Fibroblast of skin of left quadriceps (primary cell): ENCODE measurements at regions not wholly inside any gene's neighbourhood (a gene's known extent, or its start where the extent isn't known, plus 50 kb on each side); places are given as distances from the start of the nearest gene placed in this dataset.
"Not testable (repeated sequence)": the region's sequence is repeated elsewhere in the genome, so short reads cannot be mapped to it uniquely, and the experiment has no call there.

ENCODE experiments used
- DNase-seq, 2 experiments: peaks; one replicate each; pipeline ENCODE4 v3.0.0-alpha.2; 2013; ENCODE audit warnings: low read depth in 2 of 2

GRCh38 chr5:172528440-172528839, 74.1 kb upstream of the SH3PXD2B start:
- peak in 1 of 2 experiments; percentile 1 for DNase-seq

GRCh38 chr5:172527559-172527958, 73.2 kb upstream of the SH3PXD2B start:
- no peak for DNase-seq

GRCh38 chr5:172525996-172526360, 71.7 kb upstream of the SH3PXD2B start:
- no peak for DNase-seq

DNA sequence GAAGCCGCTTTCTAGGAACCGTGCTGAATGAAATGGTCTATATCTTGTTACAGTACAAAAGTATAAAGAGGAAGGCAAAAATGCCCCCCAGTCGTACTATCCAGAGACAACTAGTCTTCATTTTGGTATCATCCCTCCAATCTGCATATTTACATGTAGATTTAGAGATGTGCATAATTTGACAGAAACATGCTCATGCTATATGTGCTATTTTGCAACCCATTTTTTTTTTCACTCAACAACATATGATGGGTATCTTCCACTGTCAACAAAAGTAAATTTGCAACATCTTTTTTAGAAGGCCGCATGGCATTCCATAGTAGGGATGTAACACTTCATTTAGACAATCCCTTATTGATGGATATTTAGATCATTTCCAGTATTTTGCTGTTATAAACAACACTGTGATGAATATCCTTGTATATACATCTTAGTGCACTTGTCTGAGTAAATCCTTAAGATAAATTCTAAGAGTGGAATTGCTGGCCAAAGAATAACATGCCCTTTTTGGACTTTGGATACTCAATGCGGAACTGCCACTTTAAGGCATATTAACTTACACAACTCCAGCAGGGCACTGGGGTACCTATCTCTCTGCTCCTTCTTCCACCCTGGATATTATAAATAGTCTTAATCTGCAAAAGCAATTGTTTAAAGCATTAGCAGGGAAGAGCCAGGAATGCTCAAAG, 71.1 kb upstream of the SH3PXD2B start:
- no peak for DNase-seq

GRCh38 chr5:172524573-172525021, 70.3 kb upstream of the SH3PXD2B start:
- no peak for DNase-seq

- no peak for DNase-seq
Observed at GRCh38 chr5:172523146-172523745, 68.9 kb upstream of the SH3PXD2B start.

DNA sequence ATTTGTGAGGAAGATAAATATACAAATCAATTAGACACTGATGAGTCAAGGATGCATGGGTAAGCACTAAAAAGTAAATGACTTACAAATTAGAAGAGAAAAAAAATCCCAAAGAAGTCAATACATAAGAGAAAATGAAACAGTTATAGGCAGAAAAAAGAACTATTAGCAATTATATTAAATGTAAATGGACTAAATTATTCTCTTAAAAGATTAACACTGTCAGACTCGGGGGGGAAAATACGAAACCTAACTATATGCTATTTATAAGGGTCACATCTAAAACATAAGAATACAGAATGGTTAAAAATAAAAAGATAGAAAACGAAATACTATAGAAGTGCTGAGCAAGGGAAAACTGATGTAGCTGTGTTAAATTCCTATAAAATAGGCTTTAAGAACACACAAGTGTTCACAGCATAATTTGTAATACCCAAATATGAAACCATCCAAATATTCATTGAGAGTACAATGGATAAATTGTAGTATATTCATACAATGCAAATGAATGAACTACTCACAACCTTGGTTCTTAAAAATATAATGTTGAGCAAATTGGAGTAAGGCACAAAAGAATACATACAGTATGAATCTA, 67.1 kb upstream of the SH3PXD2B start:
- DNase-seq: no peak

DNA sequence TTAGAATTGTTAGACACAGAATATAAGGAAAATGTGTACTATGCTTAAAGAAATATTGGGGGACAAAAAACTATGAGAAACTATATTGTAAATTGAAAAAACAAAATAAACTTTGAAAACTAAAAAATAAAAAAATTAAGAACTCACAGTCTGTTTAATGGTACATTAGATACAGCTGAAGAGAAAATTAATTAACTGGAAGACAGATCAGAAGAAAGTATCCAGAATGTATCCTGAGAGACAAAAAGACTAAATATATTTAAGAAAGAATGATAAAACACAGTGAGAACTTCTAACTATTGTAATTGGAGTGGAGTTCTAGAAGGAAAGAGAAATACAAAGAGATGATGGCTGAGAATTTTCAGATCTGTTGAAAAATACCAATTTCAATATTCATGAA, 57.6 kb upstream of the SH3PXD2B start:
- no peak for DNase-seq

DNA sequence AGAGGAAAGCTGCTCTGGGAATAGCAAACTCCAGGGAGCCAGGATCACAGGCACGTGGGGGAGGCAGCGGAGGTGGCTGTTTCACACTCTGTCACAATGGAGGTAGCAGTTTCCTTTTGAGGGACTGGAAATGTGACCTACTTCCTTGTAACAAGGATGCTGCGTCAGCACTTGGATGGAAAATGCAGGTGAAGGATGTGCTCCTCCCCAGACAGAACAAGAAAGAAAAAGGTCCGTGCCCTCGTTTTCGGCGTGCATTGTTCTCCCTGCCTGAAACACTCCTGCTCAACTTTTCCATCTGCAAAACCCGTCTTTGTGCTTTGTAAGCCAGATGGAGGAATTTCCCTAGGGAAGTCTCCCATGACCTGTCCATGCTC, 55.1 kb upstream of the SH3PXD2B start:
- DNase-seq: no peak

DNA sequence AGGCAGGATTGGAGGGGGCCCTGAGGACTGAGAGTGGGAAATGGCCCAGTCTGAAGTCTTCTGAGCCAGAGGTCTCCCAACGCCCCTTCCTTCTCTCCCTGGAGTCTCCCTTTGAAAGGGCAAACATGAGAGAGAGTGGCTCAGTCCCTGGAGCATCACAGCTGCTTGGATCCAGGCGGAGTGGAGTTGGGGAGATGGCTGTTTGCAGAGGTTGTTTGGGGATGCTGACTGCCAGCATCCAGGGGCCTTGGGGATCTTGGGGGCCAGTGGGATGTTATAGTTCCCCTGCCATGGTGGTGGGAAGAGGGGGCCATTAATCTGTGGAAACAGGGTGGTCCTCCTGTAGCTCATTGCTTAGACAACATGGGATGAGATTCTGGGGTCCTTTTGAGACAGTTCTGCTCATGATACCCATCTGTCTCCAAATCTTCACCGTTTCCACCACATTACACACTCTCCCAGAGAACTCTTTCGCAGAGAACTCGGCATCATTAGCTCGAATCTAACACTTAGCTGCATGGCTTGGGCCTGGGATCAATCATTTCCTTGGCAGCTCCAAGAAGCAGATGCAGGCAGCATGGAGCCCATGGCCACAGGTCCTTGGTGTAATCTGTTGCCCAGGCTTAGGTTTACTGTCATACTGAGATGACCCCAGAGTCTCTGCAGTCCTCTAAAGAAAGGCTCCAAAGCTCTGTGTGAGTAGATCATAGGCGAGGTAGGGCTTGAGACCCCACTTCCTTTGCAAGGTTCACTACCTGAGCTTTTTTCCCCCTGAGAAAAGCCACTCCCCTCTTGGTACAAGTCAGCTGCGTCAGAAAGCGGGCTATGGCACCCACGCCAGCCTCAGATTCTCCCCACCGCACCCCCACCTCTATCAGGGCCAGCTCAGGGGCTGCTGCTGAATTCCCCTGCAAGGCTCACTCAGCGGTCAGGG, 54.4 kb upstream of the SH3PXD2B start:
- no peak for DNase-seq

DNA sequence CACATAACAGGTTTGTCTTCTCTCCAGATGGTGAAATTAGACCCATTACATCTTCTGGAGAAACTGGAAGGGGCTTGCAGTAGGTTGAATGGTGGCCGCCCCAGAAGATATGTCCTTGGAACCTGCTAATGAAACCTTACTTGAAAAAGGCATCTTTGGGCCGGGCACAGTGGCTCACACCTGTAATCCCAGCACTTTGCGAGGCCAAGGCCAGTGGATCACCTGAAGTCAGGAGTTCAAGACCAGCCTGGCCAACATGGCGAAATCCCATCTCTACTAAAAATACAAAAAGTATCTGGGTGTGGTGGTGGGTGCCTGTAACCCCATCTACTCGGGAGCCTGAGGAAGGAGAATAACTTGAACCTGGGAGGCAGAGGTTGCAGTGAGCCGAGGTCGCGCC, 53.2 kb upstream of the SH3PXD2B start:
- not testable (repeated sequence) for DNase-seq

DNA sequence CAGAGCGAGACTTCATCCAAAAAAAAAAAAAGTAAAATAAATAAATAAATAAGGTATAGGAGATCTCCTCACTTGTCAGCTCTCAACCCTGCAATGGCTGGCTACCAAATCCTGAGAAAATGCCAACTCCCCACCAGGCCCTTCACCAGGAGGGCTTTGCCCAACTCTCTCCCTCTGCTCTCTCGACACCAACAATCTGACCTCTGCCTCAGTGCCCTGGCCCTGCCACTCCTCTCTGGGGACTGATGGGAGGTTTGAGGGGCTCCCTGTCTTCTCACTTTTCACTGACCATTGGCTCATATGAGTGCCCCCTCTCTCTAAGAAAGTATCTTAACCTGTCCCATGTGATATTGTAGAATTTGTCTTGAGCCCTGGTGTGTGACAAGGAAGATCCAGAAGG, 52.6 kb upstream of the SH3PXD2B start:
- DNase-seq: no peak

DNA sequence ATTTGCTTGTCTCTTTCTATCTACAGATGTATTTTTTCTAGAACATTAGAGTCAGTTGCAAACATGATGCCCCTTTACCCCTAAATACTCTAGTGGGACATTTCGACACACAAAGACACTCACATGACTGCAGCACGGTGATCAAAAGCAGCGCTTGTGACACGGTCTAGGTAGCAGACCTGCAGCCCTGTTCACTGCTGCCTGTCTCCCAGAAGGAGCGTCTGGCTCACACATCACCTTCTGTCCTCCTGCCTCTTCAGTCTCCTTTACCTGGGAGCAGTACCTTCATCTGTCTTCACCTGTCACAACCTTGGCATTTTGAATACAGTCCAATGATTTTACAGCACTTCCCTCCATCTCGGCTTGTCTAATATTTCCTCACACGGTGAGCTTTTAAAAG, 51.9 kb upstream of the SH3PXD2B start:
- no peak for DNase-seq

DNA sequence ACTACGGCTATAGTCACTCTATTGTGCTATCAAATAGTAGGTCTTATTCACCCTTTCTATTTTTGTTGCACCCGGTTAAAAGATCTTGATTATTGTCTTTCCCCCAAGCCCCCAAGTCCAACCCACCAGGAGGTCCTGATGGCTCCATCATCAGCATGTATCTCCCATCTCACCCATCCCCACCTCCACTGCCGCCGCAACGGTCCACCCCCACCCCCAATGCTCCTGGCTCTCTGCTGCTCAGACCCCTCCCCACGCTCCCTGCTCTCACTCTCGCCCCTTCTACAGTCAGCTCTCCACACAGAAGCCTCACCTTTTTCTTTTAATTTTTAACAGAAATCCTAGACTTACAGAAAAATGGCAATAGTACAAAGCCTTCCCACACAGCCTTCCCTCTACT, 51.5 kb upstream of the SH3PXD2B start:
- no peak for DNase-seq

DNA sequence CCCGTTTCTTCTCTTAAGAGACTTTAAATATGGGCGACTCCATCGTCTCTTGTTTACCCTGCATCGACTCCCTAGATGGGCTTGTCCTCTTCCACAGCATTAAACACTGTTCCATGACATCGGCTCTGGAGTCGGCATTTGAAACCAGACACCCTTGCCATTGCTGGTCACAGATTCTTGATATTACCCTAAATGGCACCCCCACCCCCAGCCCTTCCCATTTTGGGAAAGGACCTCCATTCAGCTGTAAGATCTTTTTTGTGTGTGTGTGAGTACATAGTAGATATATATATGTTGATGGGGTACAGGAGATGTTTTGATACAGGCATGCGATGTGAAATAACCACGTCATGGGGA, 51.1 kb upstream of the SH3PXD2B start:
- DNase-seq: no peak

GRCh38 chr5:172504701-172505402, 50.5 kb upstream of the SH3PXD2B start:
- no peak for DNase-seq

DNA sequence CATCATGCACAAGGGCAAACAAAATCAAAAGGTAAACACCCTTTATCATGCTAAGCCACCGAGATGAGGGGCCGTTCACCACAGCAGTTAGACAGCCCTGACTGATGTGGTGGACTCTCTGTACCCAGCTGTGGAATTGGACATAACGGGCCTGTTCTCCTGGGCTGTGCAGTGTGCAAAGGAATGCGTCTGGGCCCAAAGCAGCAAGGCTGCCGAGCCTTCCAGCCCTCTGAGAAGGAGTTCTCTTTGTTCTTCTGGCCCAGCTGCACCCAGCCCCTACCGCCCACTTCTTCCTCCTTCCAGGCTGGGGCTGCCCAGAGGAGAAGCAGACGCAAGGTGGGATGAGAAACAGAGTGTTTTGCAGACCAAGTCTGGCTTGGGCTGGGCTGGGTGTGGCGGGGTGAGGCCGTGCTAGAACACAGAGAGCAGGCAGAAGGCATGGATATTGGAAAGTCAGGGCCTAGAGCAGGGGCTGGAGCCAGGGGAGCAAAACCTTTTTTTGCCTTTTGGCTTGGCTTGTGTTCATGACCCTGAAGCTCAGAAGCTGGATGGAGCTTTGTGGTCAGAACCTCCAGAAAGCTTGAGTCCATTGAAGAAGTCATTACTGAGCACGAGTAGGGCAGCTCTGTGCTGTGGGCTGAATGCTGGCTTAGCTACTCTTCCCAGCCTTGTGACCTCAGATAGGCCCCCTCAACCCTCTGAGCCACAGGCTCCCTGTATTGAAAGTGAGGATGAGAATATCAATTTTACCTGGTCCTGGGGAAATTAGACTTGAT, 49.8 kb upstream of the SH3PXD2B start:
- DNase-seq: no peak
